B cell (primary cell): ENCODE measurements at regions not wholly inside any gene's neighbourhood (a gene's known extent, or its start where the extent isn't known, plus 50 kb on each side); places are given as distances from the start of the nearest gene placed in this dataset.

Experiments used
- ATAC-seq: fragments of 200-7000 bp; cut with Tn5 transposase; one replicate; pipeline ENCODE4 v1.10.0; 2021; ENCODE audit warnings: low read depth, mild to moderate bottlenecking, moderate number of reproducible peaks, moderate library complexity
- CTCF ChIA-PET: fragments of 350-600 bp; sonication (Branson Sonifier 250); formaldehyde crosslinking; loops from one replicate; lab custom pipeline; 2021; ENCODE audit warnings: antibody characterized with exemption, inconsistent platforms; lab: Charles Lee
- POLR2A ChIA-PET: fragments of 350-600 bp; sonication (Branson Sonifier 250); formaldehyde crosslinking; loops from one replicate; lab custom pipeline; 2021; ENCODE audit warnings: antibody characterized with exemption; lab: Charles Lee
- DNase-seq: peaks from one replicate; pipeline ENCODE4 v3.0.0; 2013
- H2AFZ ChIP-seq: 2 replicates; pipeline ENCODE4 v1.6.1; 2012; ENCODE audit warnings: mild to moderate bottlenecking, low read depth, low read length; ENCODE audit not compliant: insufficient read depth, poor library complexity, severe bottlenecking
- H3K27ac ChIP-seq, 2 donors: 1 replicate in 1 of 2; 2 replicates in 1 of 2; pipeline ENCODE4 v1.5.1; 2012 to 2013; ENCODE audit warnings: low read length in 2 of 2, mild to moderate bottlenecking in 2 of 2, moderate library complexity in 1 of 2
- H3K27me3 ChIP-seq, 4 experiments: fragments of 200-600 bp in 1 of 4; sonication (generic) in 1 of 4; replicated peaks in 1 of 4; 1 replicate in 2 of 4; 2 replicates in 2 of 4; pipeline versions ENCODE4 v1.6.1 to v1.7.0; 2013 to 2016; ENCODE audit warnings: low read length in 3 of 4, mild to moderate bottlenecking in 2 of 4, mixed read lengths in 1 of 4, moderate library complexity in 1 of 4; ENCODE audit not compliant: insufficient read depth in 4 of 4, control insufficient read depth in 3 of 4; ENCODE audit errors: control extremely low read depth in 1 of 4
- H3K36me3 ChIP-seq, 2 experiments: replicated peaks in 1 of 2; 1 replicate in 1 of 2; 2 replicates in 1 of 2; pipeline versions ENCODE4 v1.6.1 to v1.7.1; 2013; ENCODE audit warnings: low read length in 1 of 2; ENCODE audit not compliant: insufficient read depth in 2 of 2, control insufficient read depth in 1 of 2; ENCODE audit errors: control extremely low read depth in 1 of 2, extremely low read depth in 1 of 2
- H3K4me1 ChIP-seq, 2 donors: fragments of 200-600 bp in 1 of 2; sonication (generic) in 1 of 2; 1 replicate in 1 of 2; 2 replicates in 1 of 2; pipeline versions ENCODE4 v1.5.1 to v1.6.1; 2013 to 2017; ENCODE audit warnings: low read length in 2 of 2; ENCODE audit not compliant: control insufficient read depth in 2 of 2, insufficient read depth in 2 of 2
- H3K4me2 ChIP-seq: replicated peaks from 2 replicates; pipeline ENCODE3; 2012; ENCODE audit warnings: mild to moderate bottlenecking, low read depth, low read length; ENCODE audit not compliant: poor library complexity, severe bottlenecking
- H3K4me3 ChIP-seq, 5 experiments: fragments of 200-600 bp in 1 of 5; sonication (generic) in 1 of 5; 1 replicate in 3 of 5; 2 replicates in 2 of 5; pipeline versions ENCODE4 v1.5.1 to v1.7.0; 2011 to 2016; ENCODE audit warnings: low read length in 4 of 5, mild to moderate bottlenecking in 4 of 5, low read depth in 2 of 5, control low read depth in 1 of 5, moderate library complexity in 1 of 5; ENCODE audit not compliant: insufficient read depth in 1 of 5; ENCODE audit errors: control extremely low read depth in 1 of 5, extremely low read depth in 1 of 5
- H3K79me2 ChIP-seq: fragments of 200-600 bp; sonication (generic); one replicate; pipeline ENCODE4 v1.6.0; 2016; ENCODE audit warnings: low read length; ENCODE audit not compliant: control insufficient read depth, insufficient read depth
- H3K9ac ChIP-seq: fragments of 200-600 bp; sonication (generic); 2 replicates; pipeline ENCODE4 v1.6.1; 2017; ENCODE audit warnings: mild to moderate bottlenecking, low read length, moderate library complexity
- H3K9me3 ChIP-seq, 3 donors: one replicate each; pipeline versions ENCODE4 v1.6.1 to v1.7.1; 2013; ENCODE audit warnings: low read length in 2 of 3; ENCODE audit not compliant: control insufficient read depth in 2 of 3, insufficient read depth in 1 of 3; ENCODE audit errors: control extremely low read depth in 1 of 3
- H4K20me1 ChIP-seq: 2 replicates; pipeline ENCODE4 v1.6.0; 2012; ENCODE audit warnings: mild to moderate bottlenecking, low read length; ENCODE audit not compliant: insufficient read depth, control insufficient read depth, poor library complexity, severe bottlenecking
- H3K27ac Mint-ChIP-seq: one replicate; pipeline ENCODE4 v1.8.0; 2021; ENCODE audit warnings: mixed read lengths
- H3K27me3 Mint-ChIP-seq: one replicate; pipeline ENCODE4 v1.8.0; 2021; ENCODE audit warnings: mixed read lengths
- H3K4me1 Mint-ChIP-seq: one replicate; pipeline ENCODE4 v1.8.0; 2021; ENCODE audit warnings: mixed read lengths
- H3K4me3 Mint-ChIP-seq: one replicate; pipeline ENCODE4 v1.8.0; 2021; ENCODE audit warnings: mixed read lengths
- H3K9me3 Mint-ChIP-seq: one replicate; pipeline ENCODE4 v1.8.0; 2022; ENCODE audit warnings: mixed read lengths; ENCODE audit not compliant: insufficient read depth
- EZH2 ChIP-seq: IDR thresholded peaks from 2 replicates; pipeline ENCODE4 v1.6.1; 2012; ENCODE audit warnings: borderline replicate concordance, low read depth, mild to moderate bottlenecking, moderate library complexity, low read length; ENCODE audit not compliant: insufficient read depth, poor library complexity, severe bottlenecking
- WGBS: methylation state at CpG from one replicate; pipeline ENCODE4 v1.1.5; 2013; ENCODE audit warnings: missing lambda C conversion rate; ENCODE audit not compliant: insufficient coverage; 5-methylcytosine and 5-hydroxymethylcytosine counted together
- intact Hi-C: fragments of 100-400 bp; cut with micrococcal nuclease; formaldehyde crosslinking; loops from one replicate; pipeline ENCODE4 v1.10.0; 2022
- TF ChIP-seq, protein P1 (sequence below): fragments of 200-600 bp; IDR thresholded peaks from one replicate; pipeline ENCODE4 v1.8.0; 2022; ENCODE audit warnings: antibody characterized with exemption, mild to moderate bottlenecking

DNA sequence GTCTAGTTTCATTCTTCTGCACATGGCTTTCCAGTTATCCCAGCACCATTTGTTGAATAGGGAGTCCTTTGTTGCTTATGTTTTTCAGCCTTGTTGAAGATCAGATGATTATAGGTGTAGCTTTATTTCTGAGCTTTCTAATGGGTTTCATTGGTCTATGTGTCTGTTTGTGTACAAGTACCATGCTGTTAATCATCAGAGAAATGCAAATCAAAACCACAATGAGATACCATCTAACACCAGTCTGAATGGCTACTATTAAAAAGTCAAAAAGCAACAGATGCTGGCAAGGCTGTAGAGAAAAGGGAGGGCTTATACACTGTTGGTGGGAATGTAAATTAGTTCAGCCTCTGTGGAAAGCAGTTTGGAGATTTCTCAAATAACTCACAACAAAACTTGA is 321.5 kb upstream of the PTBP2 start:
- Mint-ChIP-seq H3K4me1 (no peaks in the 10 kb centered on the region), H3K27me3 (no peaks in the 10 kb centered on the region), H3K4me3 (no peak overlapping the region), H3K27ac (no peak overlapping the region), H3K9me3 (peaks cover 3% of the 10 kb centered on the region)
- Histone ChIP-seq H3K4me2 (no peak overlapping the region), H3K27me3 (no peaks in the 10 kb centered on the region), H2AFZ (no peak overlapping the region), H3K4me3 (no peak overlapping the region), H3K9ac (no peak overlapping the region), H3K36me3 (no peaks in the 10 kb centered on the region), H3K4me1 (no peaks in the 10 kb centered on the region), H3K9me3 (no peaks in the 10 kb centered on the region), H3K79me2 (no peaks in the 10 kb centered on the region), H3K27ac (no peak overlapping the region), H4K20me1 (no peaks in the 10 kb centered on the region)
- ChIA-PET CTCF (no interaction called here), POLR2A (no interaction called here)
- TF ChIP-seq, protein P1, sequence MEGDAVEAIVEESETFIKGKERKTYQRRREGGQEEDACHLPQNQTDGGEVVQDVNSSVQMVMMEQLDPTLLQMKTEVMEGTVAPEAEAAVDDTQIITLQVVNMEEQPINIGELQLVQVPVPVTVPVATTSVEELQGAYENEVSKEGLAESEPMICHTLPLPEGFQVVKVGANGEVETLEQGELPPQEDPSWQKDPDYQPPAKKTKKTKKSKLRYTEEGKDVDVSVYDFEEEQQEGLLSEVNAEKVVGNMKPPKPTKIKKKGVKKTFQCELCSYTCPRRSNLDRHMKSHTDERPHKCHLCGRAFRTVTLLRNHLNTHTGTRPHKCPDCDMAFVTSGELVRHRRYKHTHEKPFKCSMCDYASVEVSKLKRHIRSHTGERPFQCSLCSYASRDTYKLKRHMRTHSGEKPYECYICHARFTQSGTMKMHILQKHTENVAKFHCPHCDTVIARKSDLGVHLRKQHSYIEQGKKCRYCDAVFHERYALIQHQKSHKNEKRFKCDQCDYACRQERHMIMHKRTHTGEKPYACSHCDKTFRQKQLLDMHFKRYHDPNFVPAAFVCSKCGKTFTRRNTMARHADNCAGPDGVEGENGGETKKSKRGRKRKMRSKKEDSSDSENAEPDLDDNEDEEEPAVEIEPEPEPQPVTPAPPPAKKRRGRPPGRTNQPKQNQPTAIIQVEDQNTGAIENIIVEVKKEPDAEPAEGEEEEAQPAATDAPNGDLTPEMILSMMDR: no peak
- no peak for TF ChIP-seq EZH2
- DNase-seq (no peak), ATAC-seq (no peak)
- intact Hi-C loops: no loop called here

GRCh38 chr1:96409087-96409486 is 312.5 kb upstream of the PTBP2 start:
- no peak for ATAC-seq
- no peaks in the 10 kb centered on the region for H3K36me3 ChIP-seq

More at GRCh38 chr1:96409087-96409486, 312.5 kb upstream of the PTBP2 start:
- Histone ChIP-seq H4K20me1 (no peaks in the 10 kb centered on the region), H3K9me3 (no peaks in the 10 kb centered on the region), H3K4me1 (no peaks in the 10 kb centered on the region), H3K9ac (no peak overlapping the region), H3K27ac (no peak overlapping the region), H2AFZ (no peak overlapping the region), H3K4me3 (no peak overlapping the region), H3K4me2 (no peak overlapping the region), H3K79me2 (no peaks in the 10 kb centered on the region), H3K27me3 (no peaks in the 10 kb centered on the region)
- Mint-ChIP-seq H3K27me3 (no peaks in the 10 kb centered on the region), H3K4me1 (no peaks in the 10 kb centered on the region), H3K27ac (no peak overlapping the region), H3K9me3 (peaks cover 3% of the 10 kb centered on the region), H3K4me3 (no peak overlapping the region)
- CTCF ChIA-PET: no interaction called here
- intact Hi-C loops: no loop called here
- POLR2A ChIA-PET: no interaction called here
- TF ChIP-seq, protein P1: no peak
- no peak for TF ChIP-seq EZH2
- no peak for DNase-seq
- WGBS: 90% methylated on average over 3 of the region's 4 CpGs
